SK-N-SH (cell line): ENCODE measurements at regions not wholly inside any gene's neighbourhood (a gene's known extent, or its start where the extent isn't known, plus 50 kb on each side); places are given as distances from the start of the nearest gene placed in this dataset.

Experiments
- CTCF ChIA-PET: fragments of 300-600, 350-600 bp; formaldehyde crosslinking; extraction: SDS; loops from one replicate; lab custom pipeline; 2021; lab: Yijun Ruan, JAX
- POLR2A ChIA-PET: fragments of 350-600 bp; sonication (Branson Sonifier 250); formaldehyde crosslinking; extraction: SDS; loops from one replicate; lab custom pipeline; 2020; ENCODE audit warnings: antibody characterized with exemption, inconsistent platforms; lab: Yijun Ruan, JAX
- DNase-seq: peaks from one replicate; pipeline ENCODE4 v3.0.0; 2012
- H2AFZ ChIP-seq: fragments of 200-600 bp; sonication (generic); 2 replicates; pipeline ENCODE4 v1.8.1; 2016; ENCODE audit warnings: antibody characterized with exemption, mild to moderate bottlenecking, low read depth
- H3F3A ChIP-seq: fragments of 200-600 bp; sonication (generic); replicated peaks from 2 replicates; pipeline ENCODE3; 2016; ENCODE audit warnings: antibody characterized with exemption, mild to moderate bottlenecking; ENCODE audit not compliant: insufficient read depth
- H3K27ac ChIP-seq, 2 experiments: fragments of 200-500 bp in 1 of 2; fragments of 200-600 bp in 1 of 2; sonication (Bioruptor generic) in 1 of 2; sonication (generic), shearing (Covaris generic) in 1 of 2; 2 replicates each; pipeline versions ENCODE4 v1.5.1 to v1.6.1; 2014 to 2016; ENCODE audit warnings: low read depth in 2 of 2, inconsistent platforms in 1 of 2, low read length in 1 of 2, mild to moderate bottlenecking in 1 of 2, mixed read lengths in 1 of 2
- H3K27me3 ChIP-seq: fragments of 200-600 bp; sonication (generic), shearing (Covaris generic); 2 replicates; pipeline ENCODE4 v1.6.1; 2016; ENCODE audit warnings: mixed run types; ENCODE audit not compliant: insufficient read depth
- H3K36me3 ChIP-seq, 2 experiments: fragments of 200-500 bp in 1 of 2; fragments of 200-600 bp in 1 of 2; sonication (Bioruptor generic) in 1 of 2; sonication (generic) in 1 of 2; replicated peaks in 1 of 2; 2 replicates each; pipeline versions ENCODE3 to v1.5.1; 2014 to 2016; ENCODE audit warnings: low read length in 1 of 2, mild to moderate bottlenecking in 1 of 2; ENCODE audit not compliant: insufficient read depth in 2 of 2, control insufficient read depth in 1 of 2
- H3K4me1 ChIP-seq, 2 experiments: fragments of 200-500 bp in 1 of 2; fragments of 200-600 bp in 1 of 2; sonication (Bioruptor generic) in 1 of 2; sonication (generic), shearing (Covaris generic) in 1 of 2; 2 replicates each; pipeline versions ENCODE4 v1.5.1 to v1.6.1; 2014 to 2016; ENCODE audit warnings: low read depth in 1 of 2, low read length in 1 of 2, mixed run types in 1 of 2; ENCODE audit not compliant: insufficient read depth in 2 of 2, control insufficient read depth in 1 of 2
- H3K4me2 ChIP-seq: fragments of 200-600 bp; sonication (generic), shearing (Covaris generic); 2 replicates; pipeline ENCODE4 v1.6.1; 2017; ENCODE audit warnings: mixed run types
- H3K4me3 ChIP-seq, 2 experiments: fragments of 200-500 bp in 1 of 2; fragments of 200-600 bp in 1 of 2; sonication (Bioruptor generic) in 1 of 2; sonication (generic), shearing (Covaris generic) in 1 of 2; 2 replicates each; pipeline versions ENCODE4 v1.5.1 to v1.8.1; 2014 to 2016; ENCODE audit warnings: low read depth in 2 of 2, inconsistent platforms in 1 of 2, low read length in 1 of 2, mild to moderate bottlenecking in 1 of 2, mixed read lengths in 1 of 2, moderate library complexity in 1 of 2
- H3K79me2 ChIP-seq: fragments of 200-600 bp; sonication (generic); 2 replicates; pipeline ENCODE4 v1.8.1; 2017; ENCODE audit warnings: mild to moderate bottlenecking; ENCODE audit not compliant: insufficient read depth
- H3K9ac ChIP-seq: fragments of 200-600 bp; sonication (generic); 2 replicates; pipeline ENCODE4 v1.6.1; 2017; ENCODE audit warnings: mixed run types
- H3K9me2 ChIP-seq: fragments of 200-600 bp; sonication (generic); 2 replicates; pipeline ENCODE4 v1.6.1; 2017; ENCODE audit warnings: mixed run types
- H3K9me3 ChIP-seq: fragments of 200-600 bp; sonication (generic); 2 replicates; pipeline ENCODE4 v1.6.1; 2017; ENCODE audit warnings: mixed run types, mild to moderate bottlenecking, moderate library complexity
- H4K20me1 ChIP-seq: fragments of 200-600 bp; sonication (generic); 2 replicates; pipeline ENCODE4 v1.6.1; 2017; ENCODE audit warnings: mild to moderate bottlenecking, mixed run types; ENCODE audit not compliant: insufficient read depth
- CHD2 ChIP-seq: fragments of 150-350 bp; IDR thresholded peaks from 2 replicates; pipeline ENCODE4 v1.6.1; 2018; ENCODE audit warnings: low read length; ENCODE audit not compliant: partially characterized antibody
- FOSL2 ChIP-seq: IDR thresholded peaks from 2 replicates; pipeline ENCODE4 v1.4.0; 2012; ENCODE audit warnings: low read depth, mild to moderate bottlenecking, moderate library complexity, borderline replicate concordance
- JUND ChIP-seq: IDR thresholded peaks from 2 replicates; pipeline ENCODE4 v1.4.0; 2012
- MXI1 ChIP-seq: IDR thresholded peaks from 2 replicates; pipeline ENCODE4 v1.6.1; 2012; ENCODE audit warnings: mild to moderate bottlenecking, low read depth, low read length, improper control_type of control experiment
- NFIC ChIP-seq: IDR thresholded peaks from 2 replicates; pipeline ENCODE4 v1.4.0; 2012; ENCODE audit warnings: borderline replicate concordance
- POLR2AphosphoS5 ChIP-seq: IDR thresholded peaks from 2 replicates; pipeline ENCODE4 v1.6.1; 2012; ENCODE audit warnings: low read depth, low read length
- RCOR1 ChIP-seq: fragments of 150-350 bp; IDR thresholded peaks from 2 replicates; pipeline ENCODE4 v1.6.1; 2017; ENCODE audit warnings: antibody characterized with exemption, low read length
- RXRA ChIP-seq: IDR thresholded peaks from 2 replicates; pipeline ENCODE4 v1.4.0; 2012; ENCODE audit warnings: low read depth, mild to moderate bottlenecking, borderline replicate concordance
- SIN3A ChIP-seq: IDR thresholded peaks from 2 replicates; pipeline ENCODE4 v1.6.1; 2012; ENCODE audit warnings: low read depth, mild to moderate bottlenecking, low read length, moderate library complexity, borderline replicate concordance
- TCF12 ChIP-seq: IDR thresholded peaks from 2 replicates; pipeline ENCODE4 v1.4.0; 2012
- TEAD4 ChIP-seq: IDR thresholded peaks from 2 replicates; pipeline ENCODE4 v1.4.0; 2012; ENCODE audit warnings: mild to moderate bottlenecking, borderline replicate concordance; ENCODE audit not compliant: insufficient read depth
- YY1 ChIP-seq: IDR thresholded peaks from 2 replicates; pipeline ENCODE4 v1.4.0; 2012; ENCODE audit warnings: low read depth, mild to moderate bottlenecking
- WGBS: methylation state at CpG from one replicate; pipeline ENCODE4 v1.1.6; 2017; ENCODE audit warnings: low lambda C conversion rate; 5-methylcytosine and 5-hydroxymethylcytosine counted together
- TF ChIP-seq, protein P1 (sequence below): IDR thresholded peaks from 2 replicates; pipeline ENCODE4 v1.6.1; 2012; ENCODE audit warnings: mild to moderate bottlenecking, low read depth, low read length, moderate library complexity
- TF ChIP-seq, protein P2 (sequence below): IDR thresholded peaks from 2 replicates; pipeline ENCODE4; 2012
- TF ChIP-seq, protein P3 (sequence below): fragments of 200-600 bp; sonication (generic); IDR thresholded peaks from 2 replicates; pipeline ENCODE4 v1.6.1; 2017; ENCODE audit warnings: antibody characterized with exemption, mild to moderate bottlenecking, moderate library complexity
- TF ChIP-seq, protein P4 (sequence below): fragments of 150-350 bp; IDR thresholded peaks from 2 replicates; pipeline ENCODE4 v1.6.1; 2017; ENCODE audit warnings: antibody characterized with exemption, low read length, low read depth, borderline replicate concordance

DNA sequence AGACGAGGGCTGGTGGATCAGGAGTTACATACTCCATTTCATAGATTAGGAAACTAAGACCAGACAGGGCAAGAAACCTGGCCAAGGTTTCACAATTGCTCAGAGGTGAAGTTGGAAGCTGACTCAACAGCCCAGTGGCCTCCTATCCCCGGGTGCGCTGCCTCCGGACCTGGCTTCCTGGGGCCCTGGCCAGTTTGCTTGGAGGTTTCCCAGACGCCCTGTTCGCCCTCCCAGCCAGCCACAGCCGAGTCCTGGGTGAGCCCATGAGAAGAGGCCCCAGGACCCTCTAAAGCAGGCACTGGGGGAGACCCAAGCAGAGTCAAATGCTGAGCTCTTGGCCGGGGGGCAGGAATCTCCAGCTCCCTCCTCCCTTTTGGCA is 180.1 kb downstream of the ZBTB18 start:
- DNase-seq = no peak
- CTCF ChIA-PET = interaction anchor here (0.7 to 1.3 kb wide), 3 partner anchors 12 to 469 kb away, joined by 3 to 4 read pairs (median 3); no protein-coding TSS in a partner anchor
- peak overlapping the region in 1 of 2 experiments; percentile 17; a peak in 2 of 4 replicates for H3K4me3 ChIP-seq
- H3K27ac ChIP-seq = no peak overlapping the region
- H3K9me3 ChIP-seq = no peaks in the 10 kb centered on the region
- H4K20me1 ChIP-seq = no peaks in the 10 kb centered on the region
- no peak overlapping the region for H3K9ac ChIP-seq
- WGBS = 64% methylated on average over 8 of the region's 8 CpGs
- no peaks in the 10 kb centered on the region for H3K79me2 ChIP-seq
- POLR2A ChIA-PET = interaction anchor here (0.6 to 0.8 kb wide), 3 partner anchors 179 to 213 kb away, joined by 3 to 4 read pairs (median 3); partner anchors contain the start of gene ZBTB18
- H3K36me3 ChIP-seq = no peaks in the 10 kb centered on the region
- H3F3A ChIP-seq = no peaks in the 10 kb centered on the region
- no peak for TF ChIP-seq TCF12
- no peak for TF ChIP-seq CHD2
- no peak for TF ChIP-seq TEAD4
- no peak for TF ChIP-seq MXI1
- TF ChIP-seq, protein P1, sequence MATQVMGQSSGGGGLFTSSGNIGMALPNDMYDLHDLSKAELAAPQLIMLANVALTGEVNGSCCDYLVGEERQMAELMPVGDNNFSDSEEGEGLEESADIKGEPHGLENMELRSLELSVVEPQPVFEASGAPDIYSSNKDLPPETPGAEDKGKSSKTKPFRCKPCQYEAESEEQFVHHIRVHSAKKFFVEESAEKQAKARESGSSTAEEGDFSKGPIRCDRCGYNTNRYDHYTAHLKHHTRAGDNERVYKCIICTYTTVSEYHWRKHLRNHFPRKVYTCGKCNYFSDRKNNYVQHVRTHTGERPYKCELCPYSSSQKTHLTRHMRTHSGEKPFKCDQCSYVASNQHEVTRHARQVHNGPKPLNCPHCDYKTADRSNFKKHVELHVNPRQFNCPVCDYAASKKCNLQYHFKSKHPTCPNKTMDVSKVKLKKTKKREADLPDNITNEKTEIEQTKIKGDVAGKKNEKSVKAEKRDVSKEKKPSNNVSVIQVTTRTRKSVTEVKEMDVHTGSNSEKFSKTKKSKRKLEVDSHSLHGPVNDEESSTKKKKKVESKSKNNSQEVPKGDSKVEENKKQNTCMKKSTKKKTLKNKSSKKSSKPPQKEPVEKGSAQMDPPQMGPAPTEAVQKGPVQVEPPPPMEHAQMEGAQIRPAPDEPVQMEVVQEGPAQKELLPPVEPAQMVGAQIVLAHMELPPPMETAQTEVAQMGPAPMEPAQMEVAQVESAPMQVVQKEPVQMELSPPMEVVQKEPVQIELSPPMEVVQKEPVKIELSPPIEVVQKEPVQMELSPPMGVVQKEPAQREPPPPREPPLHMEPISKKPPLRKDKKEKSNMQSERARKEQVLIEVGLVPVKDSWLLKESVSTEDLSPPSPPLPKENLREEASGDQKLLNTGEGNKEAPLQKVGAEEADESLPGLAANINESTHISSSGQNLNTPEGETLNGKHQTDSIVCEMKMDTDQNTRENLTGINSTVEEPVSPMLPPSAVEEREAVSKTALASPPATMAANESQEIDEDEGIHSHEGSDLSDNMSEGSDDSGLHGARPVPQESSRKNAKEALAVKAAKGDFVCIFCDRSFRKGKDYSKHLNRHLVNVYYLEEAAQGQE = no peak
- no peaks in the 10 kb centered on the region for H3K27me3 ChIP-seq
- H3K9me2 ChIP-seq = no peaks in the 10 kb centered on the region
- peaks cover 9 to 15% of the 10 kb centered on the region in 2 experiments; a peak in 2 of 4 replicates for H3K4me1 ChIP-seq
- peak overlapping the region; percentile 56; the same call in 1 of the 2 replicates for H2AFZ ChIP-seq
- peak overlapping the region; percentile 39 for H3K4me2 ChIP-seq

DNA sequence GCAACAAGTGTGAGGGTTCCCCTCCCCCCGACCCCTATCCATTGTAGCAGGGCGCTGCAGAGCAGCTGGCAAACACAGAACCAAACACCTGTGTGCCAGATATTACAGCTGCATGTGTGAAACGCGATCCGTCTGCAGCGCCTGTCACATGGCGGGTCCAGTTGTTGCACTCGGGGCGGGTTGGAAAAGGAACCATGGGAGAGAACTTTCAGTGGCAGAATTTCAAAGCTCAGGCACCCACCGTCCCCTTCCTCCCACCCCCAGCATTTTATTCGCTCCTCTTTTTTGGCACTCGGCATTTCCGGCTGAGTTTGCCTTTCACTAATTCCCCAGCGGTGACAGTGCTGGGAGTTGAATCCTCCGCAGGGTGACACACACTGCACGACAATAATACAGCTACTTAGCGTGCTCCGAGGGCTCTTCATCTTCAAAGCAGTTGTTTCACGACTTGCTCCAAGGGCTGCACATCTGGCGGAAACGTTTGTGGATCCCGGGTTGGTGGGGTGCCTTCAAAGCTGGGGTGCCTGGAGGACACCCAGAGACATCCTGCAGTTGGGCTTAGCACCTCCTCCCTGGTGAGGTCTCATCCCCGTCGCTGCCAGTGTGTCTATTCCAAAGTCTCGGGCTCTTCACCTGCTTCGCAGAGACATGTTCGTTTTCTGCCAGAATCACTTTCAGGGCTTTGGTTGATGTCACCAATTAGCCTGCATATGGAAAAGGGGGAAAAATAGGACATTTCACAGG is 180.7 kb downstream of the ZBTB18 start:
- no peaks in the 10 kb centered on the region for H3F3A ChIP-seq
- H3K27ac ChIP-seq = no peak overlapping the region
- no peaks in the 10 kb centered on the region for H3K9me2 ChIP-seq
- 35% methylated on average over 25 of the region's 27 CpGs for WGBS
- no peaks in the 10 kb centered on the region for H3K36me3 ChIP-seq
- peaks cover 4 to 15% of the 10 kb centered on the region in 2 experiments; a peak in 2 of 4 replicates for H3K4me1 ChIP-seq
- POLR2A ChIA-PET = interaction anchor here (0.6 to 0.8 kb wide), 3 partner anchors 180 to 214 kb away, joined by 3 to 4 read pairs (median 3); partner anchors contain the start of gene ZBTB18
- H2AFZ ChIP-seq = peak overlapping the region; percentile 56; the same call in 1 of the 2 replicates
- H3K27me3 ChIP-seq = no peaks in the 10 kb centered on the region
- H3K9me3 ChIP-seq = no peaks in the 10 kb centered on the region
- H3K4me2 ChIP-seq = peak overlapping the region; percentile 39
- CTCF ChIA-PET = interaction anchor here (0.7 to 1.3 kb wide), 3 partner anchors 13 to 469 kb away, joined by 3 to 4 read pairs (median 3); no protein-coding TSS in a partner anchor
- H3K79me2 ChIP-seq = no peaks in the 10 kb centered on the region
- no peak overlapping the region for H3K9ac ChIP-seq
- peak overlapping the region in 1 of 2 experiments; percentile 17; a peak in 2 of 4 replicates for H3K4me3 ChIP-seq
- DNase-seq = peak; percentile 66
- H4K20me1 ChIP-seq = no peaks in the 10 kb centered on the region
- TF ChIP-seq, protein P2, sequence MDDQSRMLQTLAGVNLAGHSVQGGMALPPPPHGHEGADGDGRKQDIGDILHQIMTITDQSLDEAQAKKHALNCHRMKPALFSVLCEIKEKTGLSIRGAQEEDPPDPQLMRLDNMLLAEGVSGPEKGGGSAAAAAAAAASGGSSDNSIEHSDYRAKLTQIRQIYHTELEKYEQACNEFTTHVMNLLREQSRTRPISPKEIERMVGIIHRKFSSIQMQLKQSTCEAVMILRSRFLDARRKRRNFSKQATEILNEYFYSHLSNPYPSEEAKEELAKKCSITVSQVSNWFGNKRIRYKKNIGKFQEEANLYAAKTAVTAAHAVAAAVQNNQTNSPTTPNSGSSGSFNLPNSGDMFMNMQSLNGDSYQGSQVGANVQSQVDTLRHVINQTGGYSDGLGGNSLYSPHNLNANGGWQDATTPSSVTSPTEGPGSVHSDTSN = no peak
- TF ChIP-seq, protein P3, sequence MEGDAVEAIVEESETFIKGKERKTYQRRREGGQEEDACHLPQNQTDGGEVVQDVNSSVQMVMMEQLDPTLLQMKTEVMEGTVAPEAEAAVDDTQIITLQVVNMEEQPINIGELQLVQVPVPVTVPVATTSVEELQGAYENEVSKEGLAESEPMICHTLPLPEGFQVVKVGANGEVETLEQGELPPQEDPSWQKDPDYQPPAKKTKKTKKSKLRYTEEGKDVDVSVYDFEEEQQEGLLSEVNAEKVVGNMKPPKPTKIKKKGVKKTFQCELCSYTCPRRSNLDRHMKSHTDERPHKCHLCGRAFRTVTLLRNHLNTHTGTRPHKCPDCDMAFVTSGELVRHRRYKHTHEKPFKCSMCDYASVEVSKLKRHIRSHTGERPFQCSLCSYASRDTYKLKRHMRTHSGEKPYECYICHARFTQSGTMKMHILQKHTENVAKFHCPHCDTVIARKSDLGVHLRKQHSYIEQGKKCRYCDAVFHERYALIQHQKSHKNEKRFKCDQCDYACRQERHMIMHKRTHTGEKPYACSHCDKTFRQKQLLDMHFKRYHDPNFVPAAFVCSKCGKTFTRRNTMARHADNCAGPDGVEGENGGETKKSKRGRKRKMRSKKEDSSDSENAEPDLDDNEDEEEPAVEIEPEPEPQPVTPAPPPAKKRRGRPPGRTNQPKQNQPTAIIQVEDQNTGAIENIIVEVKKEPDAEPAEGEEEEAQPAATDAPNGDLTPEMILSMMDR = no peak
- TF ChIP-seq JUND (no peak), FOSL2 (no peak), YY1 (no peak), POLR2AphosphoS5 (no peak), SIN3A (no peak), RXRA (no peak), CHD2 (peak; percentile 57), RCOR1 (no peak; the same call in 1 of the 2 replicates), TCF12 (peak; percentile 64; the same call in 1 of the 2 replicates), NFIC (peak; percentile 6; the same call in 1 of the 2 replicates)
- TF ChIP-seq, protein P4, sequence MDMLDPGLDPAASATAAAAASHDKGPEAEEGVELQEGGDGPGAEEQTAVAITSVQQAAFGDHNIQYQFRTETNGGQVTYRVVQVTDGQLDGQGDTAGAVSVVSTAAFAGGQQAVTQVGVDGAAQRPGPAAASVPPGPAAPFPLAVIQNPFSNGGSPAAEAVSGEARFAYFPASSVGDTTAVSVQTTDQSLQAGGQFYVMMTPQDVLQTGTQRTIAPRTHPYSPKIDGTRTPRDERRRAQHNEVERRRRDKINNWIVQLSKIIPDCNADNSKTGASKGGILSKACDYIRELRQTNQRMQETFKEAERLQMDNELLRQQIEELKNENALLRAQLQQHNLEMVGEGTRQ = no peak
